IMR-90 (cell line): ENCODE measurements at regions not wholly inside any gene's neighbourhood (a gene's known extent, or its start where the extent isn't known, plus 50 kb on each side); places are given as distances from the start of the nearest gene placed in this dataset.

Experiments
- CEBPB ChIP-seq: IDR thresholded peaks from 2 replicates; pipeline ENCODE4 v1.6.1; 2012; ENCODE audit warnings: low read depth, low read length, improper control_type of control experiment
- MAFK ChIP-seq: IDR thresholded peaks from 2 replicates; pipeline ENCODE4 v1.6.1; 2012; ENCODE audit warnings: low read depth, low read length, improper control_type of control experiment
- POLR2A ChIP-seq: IDR thresholded peaks from 2 replicates; pipeline ENCODE4 v1.6.1; 2012; ENCODE audit warnings: mild to moderate bottlenecking, low read depth, low read length
- RAD21 ChIP-seq: IDR thresholded peaks from 2 replicates; pipeline ENCODE4 v1.6.1; 2012; ENCODE audit warnings: low read length, improper control_type of control experiment
- TF ChIP-seq, protein P1 (sequence below): conservative IDR thresholded peaks from 2 replicates; pipeline ENCODE4 v1.5.1; 2012; ENCODE audit warnings: mild to moderate bottlenecking, low read depth, low read length, improper control_type of control experiment

DNA sequence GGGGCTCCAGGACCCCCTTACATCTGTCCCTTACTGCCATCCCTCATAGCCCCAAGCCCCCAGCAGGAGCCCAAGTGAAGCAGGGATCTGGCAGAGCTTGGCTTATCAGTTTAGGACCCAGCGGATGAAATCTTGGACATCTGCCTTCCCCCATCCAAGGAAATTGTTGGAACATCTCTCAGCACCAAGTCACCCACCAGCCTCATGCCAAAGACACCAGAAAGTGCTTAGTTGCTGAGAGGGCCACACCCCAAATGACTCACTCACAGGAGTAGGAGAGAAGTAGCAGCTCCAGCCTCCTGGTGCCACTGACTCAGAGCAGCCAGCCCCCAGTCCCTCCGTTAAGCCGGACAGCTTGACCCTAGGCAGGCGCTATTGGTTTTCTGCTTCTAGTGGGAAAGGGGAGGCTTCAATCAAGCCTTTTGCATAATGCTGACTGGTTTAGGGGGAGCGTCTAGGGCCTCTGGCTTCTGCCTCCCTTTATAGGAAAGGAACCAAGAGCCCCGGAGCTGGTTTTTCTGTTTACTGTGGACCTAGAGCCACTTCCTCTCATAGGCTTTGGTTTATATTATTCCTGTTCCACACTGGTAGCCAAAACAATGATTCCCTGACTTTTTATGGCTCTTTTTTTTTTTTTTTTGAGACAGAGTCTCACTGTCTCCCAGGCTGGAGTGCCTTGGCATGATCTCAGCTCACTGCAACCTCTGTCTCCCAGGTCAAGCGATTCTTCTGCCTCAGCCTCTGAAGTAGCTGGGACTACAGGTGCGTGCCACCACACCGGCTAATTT, 114.2 kb upstream of the IPO9 start:
- TF ChIP-seq, protein P1, sequence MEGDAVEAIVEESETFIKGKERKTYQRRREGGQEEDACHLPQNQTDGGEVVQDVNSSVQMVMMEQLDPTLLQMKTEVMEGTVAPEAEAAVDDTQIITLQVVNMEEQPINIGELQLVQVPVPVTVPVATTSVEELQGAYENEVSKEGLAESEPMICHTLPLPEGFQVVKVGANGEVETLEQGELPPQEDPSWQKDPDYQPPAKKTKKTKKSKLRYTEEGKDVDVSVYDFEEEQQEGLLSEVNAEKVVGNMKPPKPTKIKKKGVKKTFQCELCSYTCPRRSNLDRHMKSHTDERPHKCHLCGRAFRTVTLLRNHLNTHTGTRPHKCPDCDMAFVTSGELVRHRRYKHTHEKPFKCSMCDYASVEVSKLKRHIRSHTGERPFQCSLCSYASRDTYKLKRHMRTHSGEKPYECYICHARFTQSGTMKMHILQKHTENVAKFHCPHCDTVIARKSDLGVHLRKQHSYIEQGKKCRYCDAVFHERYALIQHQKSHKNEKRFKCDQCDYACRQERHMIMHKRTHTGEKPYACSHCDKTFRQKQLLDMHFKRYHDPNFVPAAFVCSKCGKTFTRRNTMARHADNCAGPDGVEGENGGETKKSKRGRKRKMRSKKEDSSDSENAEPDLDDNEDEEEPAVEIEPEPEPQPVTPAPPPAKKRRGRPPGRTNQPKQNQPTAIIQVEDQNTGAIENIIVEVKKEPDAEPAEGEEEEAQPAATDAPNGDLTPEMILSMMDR, result no peak
- TF ChIP-seq POLR2A (no peak; the same call in 1 of the 2 replicates), MAFK (peak; percentile 82), RAD21 (peak; percentile 25), CEBPB (no peak)
